Astrocyte (in vitro differentiated cells and primary cell): ENCODE measurements at regions not wholly inside any gene's neighbourhood (a gene's known extent, or its start where the extent isn't known, plus 50 kb on each side); places are given as distances from the start of the nearest gene placed in this dataset.

Experiments used
- DNase-seq: peaks from one replicate; pipeline ENCODE4 v3.0.0-alpha.2; 2010; ENCODE audit warnings: low read depth
- FAIRE-seq: peaks from 2 replicates; lab custom pipeline; 2011; peaks lifted over from hg19 to GRCh38; lab: Jason Lieb, UNC
- H2AFZ ChIP-seq: 2 replicates; pipeline ENCODE4 v1.6.0; 2012; ENCODE audit warnings: low read depth, low read length, inconsistent platforms
- H3K27ac ChIP-seq: 2 replicates; pipeline ENCODE4 v1.5.1; 2011; ENCODE audit warnings: low read depth, low read length, inconsistent platforms
- H3K27me3 ChIP-seq: 2 replicates; pipeline ENCODE4 v1.6.0; 2011; ENCODE audit warnings: low read length, inconsistent platforms; ENCODE audit not compliant: insufficient read depth
- H3K36me3 ChIP-seq: 2 replicates; pipeline ENCODE4 v1.5.1; 2011; ENCODE audit warnings: low read length, inconsistent platforms; ENCODE audit not compliant: insufficient read depth
- H3K4me1 ChIP-seq: 2 replicates; pipeline ENCODE4 v1.5.1; 2011; ENCODE audit warnings: low read length, inconsistent platforms; ENCODE audit not compliant: insufficient read depth
- H3K4me2 ChIP-seq: 2 replicates; pipeline ENCODE4 v1.6.0; 2012; ENCODE audit warnings: low read length, inconsistent platforms
- H3K4me3 ChIP-seq: 2 replicates; pipeline ENCODE4 v1.5.1; 2011; ENCODE audit warnings: low read depth, mild to moderate bottlenecking, low read length, inconsistent platforms; ENCODE audit not compliant: insufficient read depth
- H3K79me2 ChIP-seq: 2 replicates; pipeline ENCODE4 v1.6.0; 2012; ENCODE audit warnings: mild to moderate bottlenecking, low read length, inconsistent platforms; ENCODE audit not compliant: insufficient read depth
- H3K9ac ChIP-seq: 2 replicates; pipeline ENCODE4 v1.6.0; 2012; ENCODE audit warnings: mild to moderate bottlenecking, low read length, inconsistent platforms
- H3K9me3 ChIP-seq: 2 replicates; pipeline ENCODE4 v1.5.1; 2012; ENCODE audit warnings: low read depth, mild to moderate bottlenecking, low read length, inconsistent platforms; ENCODE audit not compliant: insufficient read depth
- H4K20me1 ChIP-seq: 2 replicates; pipeline ENCODE4 v1.6.0; 2012; ENCODE audit warnings: low read length, inconsistent platforms; ENCODE audit not compliant: insufficient read depth
- H3K27ac Mint-ChIP-seq: one replicate; pipeline ENCODE4 v1.8.0; 2021; ENCODE audit warnings: mild to moderate bottlenecking, mixed read lengths; ENCODE audit not compliant: unreplicated experiment
- H3K27me3 Mint-ChIP-seq: one replicate; pipeline ENCODE4 v1.8.0; 2021; ENCODE audit warnings: low read depth, mixed read lengths; ENCODE audit not compliant: unreplicated experiment
- H3K36me3 Mint-ChIP-seq: one replicate; pipeline ENCODE4 v1.8.0; 2021; ENCODE audit warnings: low read depth, mixed read lengths; ENCODE audit not compliant: unreplicated experiment
- H3K4me1 Mint-ChIP-seq: one replicate; pipeline ENCODE4 v1.8.0; 2021; ENCODE audit warnings: low read depth, mixed read lengths; ENCODE audit not compliant: unreplicated experiment
- H3K4me3 Mint-ChIP-seq: one replicate; pipeline ENCODE4 v1.8.0; 2021; ENCODE audit warnings: mild to moderate bottlenecking, moderate library complexity, mixed read lengths; ENCODE audit not compliant: unreplicated experiment
- H3K9me3 Mint-ChIP-seq: one replicate; pipeline ENCODE4 v1.8.0; 2021; ENCODE audit warnings: mild to moderate bottlenecking, mixed read lengths; ENCODE audit not compliant: unreplicated experiment
- CTCF ChIP-seq: IDR thresholded peaks from 2 replicates; pipeline ENCODE4 v1.5.1; 2011; ENCODE audit warnings: low read depth, mild to moderate bottlenecking, inconsistent platforms, low read length, moderate library complexity; ENCODE audit not compliant: insufficient read depth
- EZH2 ChIP-seq: IDR thresholded peaks from 2 replicates; pipeline ENCODE4 v1.6.1; 2012; ENCODE audit warnings: mild to moderate bottlenecking, low read length, inconsistent platforms; ENCODE audit not compliant: insufficient read depth

- Mint-ChIP-seq H3K4me1 (peaks cover 7% of the 10 kb centered on the region), H3K36me3 (no peaks in the 10 kb centered on the region), H3K27me3 (no peaks in the 10 kb centered on the region), H3K27ac (no peak overlapping the region), H3K9me3 (no peaks in the 10 kb centered on the region), H3K4me3 (no peak overlapping the region)
- Histone ChIP-seq H3K4me1 (peaks cover 5% of the 10 kb centered on the region), H3K27me3 (no peaks in the 10 kb centered on the region), H3K36me3 (no peaks in the 10 kb centered on the region), H2AFZ (no peak overlapping the region), H3K4me3 (no peak overlapping the region), H3K9ac (no peak overlapping the region), H3K4me2 (no peak overlapping the region), H3K9me3 (no peaks in the 10 kb centered on the region), H3K79me2 (no peaks in the 10 kb centered on the region), H4K20me1 (no peaks in the 10 kb centered on the region), H3K27ac (no peak overlapping the region)
- FAIRE-seq, result no peak
- no peak for TF ChIP-seq CTCF
- no peak for TF ChIP-seq EZH2
- no peak for DNase-seq
Measured at GRCh38 chr2:149926149-149926548, 338.6 kb upstream of the MMADHC start.

DNA sequence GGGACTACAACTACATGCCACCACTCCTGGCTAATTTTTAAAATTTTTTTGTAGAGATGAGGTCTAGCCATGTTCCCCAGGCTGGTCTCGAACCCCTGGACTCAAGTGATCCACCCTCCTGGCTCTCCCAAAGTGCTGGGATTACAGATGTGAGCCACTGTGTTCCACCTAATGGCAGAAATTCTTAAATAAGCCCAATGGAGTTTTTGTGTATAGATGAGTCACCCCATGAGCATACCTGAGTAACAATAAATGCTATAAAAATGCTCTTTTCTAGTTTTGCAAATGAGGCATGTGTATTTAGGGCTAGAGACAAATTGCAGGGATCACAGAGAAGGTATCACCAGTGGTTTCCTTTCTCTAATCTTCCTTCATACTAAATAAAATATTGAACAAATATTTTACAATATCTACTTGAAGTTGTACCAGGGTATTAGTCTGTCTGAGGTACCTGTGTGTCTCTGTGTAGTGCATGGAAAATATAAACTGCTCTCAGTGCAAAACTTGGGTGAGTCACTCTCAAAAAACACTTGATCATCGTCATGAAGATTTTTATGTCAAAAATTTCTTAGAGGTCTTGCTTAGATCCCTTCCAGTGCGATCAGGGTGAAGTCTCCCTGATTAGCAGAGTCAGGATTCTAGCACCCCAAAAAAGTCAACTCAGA, 337.1 kb upstream of the MMADHC start:
- FAIRE-seq, result peak; percentile 37

More for the DNA sequence above, 337.1 kb upstream of the MMADHC start:
- H3K27ac ChIP-seq, result peak overlapping the region; percentile 33
- H3K4me3 ChIP-seq, result no peak overlapping the region
- H3K27ac Mint-ChIP-seq, result no peak overlapping the region
- peaks cover 7% of the 10 kb centered on the region for H3K4me1 Mint-ChIP-seq
- H3K9me3 ChIP-seq, result no peaks in the 10 kb centered on the region
- H3K9ac ChIP-seq, result no peak overlapping the region
- TF ChIP-seq EZH2 (no peak), CTCF (no peak)
- no peaks in the 10 kb centered on the region for H4K20me1 ChIP-seq
- H3K4me2 ChIP-seq, result peak overlapping the region; percentile 55
- H2AFZ ChIP-seq, result no peak overlapping the region
- H3K9me3 Mint-ChIP-seq, result peaks cover 2% of the 10 kb centered on the region
- H3K27me3 ChIP-seq, result no peaks in the 10 kb centered on the region
- H3K4me3 Mint-ChIP-seq, result no peak overlapping the region
- H3K36me3 Mint-ChIP-seq, result no peaks in the 10 kb centered on the region
- peaks cover 5% of the 10 kb centered on the region for H3K4me1 ChIP-seq
- DNase-seq, result peak; percentile 28
- no peaks in the 10 kb centered on the region for H3K27me3 Mint-ChIP-seq
- H3K79me2 ChIP-seq, result no peaks in the 10 kb centered on the region
- no peaks in the 10 kb centered on the region for H3K36me3 ChIP-seq
